B cell (primary cell): ENCODE measurements at regions not wholly inside any gene's neighbourhood (a gene's known extent, or its start where the extent isn't known, plus 50 kb on each side); places are given as distances from the start of the nearest gene placed in this dataset.

Source experiments
- ATAC-seq: fragments of 200-7000 bp; cut with Tn5 transposase; one replicate; pipeline ENCODE4 v1.10.0; 2021; ENCODE audit warnings: low read depth, mild to moderate bottlenecking, moderate number of reproducible peaks, moderate library complexity
- CTCF ChIA-PET: fragments of 350-600 bp; sonication (Branson Sonifier 250); formaldehyde crosslinking; loops from one replicate; lab custom pipeline; 2021; ENCODE audit warnings: antibody characterized with exemption, inconsistent platforms; lab: Charles Lee
- POLR2A ChIA-PET: fragments of 350-600 bp; sonication (Branson Sonifier 250); formaldehyde crosslinking; loops from one replicate; lab custom pipeline; 2021; ENCODE audit warnings: antibody characterized with exemption; lab: Charles Lee
- DNase-seq: peaks from one replicate; pipeline ENCODE4 v3.0.0; 2013
- H2AFZ ChIP-seq: 2 replicates; pipeline ENCODE4 v1.6.1; 2012; ENCODE audit warnings: mild to moderate bottlenecking, low read depth, low read length; ENCODE audit not compliant: insufficient read depth, poor library complexity, severe bottlenecking
- H3K27ac ChIP-seq, 2 donors: 1 replicate in 1 of 2; 2 replicates in 1 of 2; pipeline ENCODE4 v1.5.1; 2012 to 2013; ENCODE audit warnings: low read length in 2 of 2, mild to moderate bottlenecking in 2 of 2, moderate library complexity in 1 of 2
- H3K27me3 ChIP-seq, 4 experiments: fragments of 200-600 bp in 1 of 4; sonication (generic) in 1 of 4; replicated peaks in 1 of 4; 1 replicate in 2 of 4; 2 replicates in 2 of 4; pipeline versions ENCODE4 v1.6.1 to v1.7.0; 2013 to 2016; ENCODE audit warnings: low read length in 3 of 4, mild to moderate bottlenecking in 2 of 4, mixed read lengths in 1 of 4, moderate library complexity in 1 of 4; ENCODE audit not compliant: insufficient read depth in 4 of 4, control insufficient read depth in 3 of 4; ENCODE audit errors: control extremely low read depth in 1 of 4
- H3K36me3 ChIP-seq, 2 experiments: replicated peaks in 1 of 2; 1 replicate in 1 of 2; 2 replicates in 1 of 2; pipeline versions ENCODE4 v1.6.1 to v1.7.1; 2013; ENCODE audit warnings: low read length in 1 of 2; ENCODE audit not compliant: insufficient read depth in 2 of 2, control insufficient read depth in 1 of 2; ENCODE audit errors: control extremely low read depth in 1 of 2, extremely low read depth in 1 of 2
- H3K4me1 ChIP-seq, 2 donors: fragments of 200-600 bp in 1 of 2; sonication (generic) in 1 of 2; 1 replicate in 1 of 2; 2 replicates in 1 of 2; pipeline versions ENCODE4 v1.5.1 to v1.6.1; 2013 to 2017; ENCODE audit warnings: low read length in 2 of 2; ENCODE audit not compliant: control insufficient read depth in 2 of 2, insufficient read depth in 2 of 2
- H3K4me2 ChIP-seq: replicated peaks from 2 replicates; pipeline ENCODE3; 2012; ENCODE audit warnings: mild to moderate bottlenecking, low read depth, low read length; ENCODE audit not compliant: poor library complexity, severe bottlenecking
- H3K4me3 ChIP-seq, 5 experiments: fragments of 200-600 bp in 1 of 5; sonication (generic) in 1 of 5; 1 replicate in 3 of 5; 2 replicates in 2 of 5; pipeline versions ENCODE4 v1.5.1 to v1.7.0; 2011 to 2016; ENCODE audit warnings: low read length in 4 of 5, mild to moderate bottlenecking in 4 of 5, low read depth in 2 of 5, control low read depth in 1 of 5, moderate library complexity in 1 of 5; ENCODE audit not compliant: insufficient read depth in 1 of 5; ENCODE audit errors: control extremely low read depth in 1 of 5, extremely low read depth in 1 of 5
- H3K79me2 ChIP-seq: fragments of 200-600 bp; sonication (generic); one replicate; pipeline ENCODE4 v1.6.0; 2016; ENCODE audit warnings: low read length; ENCODE audit not compliant: control insufficient read depth, insufficient read depth
- H3K9ac ChIP-seq: fragments of 200-600 bp; sonication (generic); 2 replicates; pipeline ENCODE4 v1.6.1; 2017; ENCODE audit warnings: mild to moderate bottlenecking, low read length, moderate library complexity
- H3K9me3 ChIP-seq, 3 donors: one replicate each; pipeline versions ENCODE4 v1.6.1 to v1.7.1; 2013; ENCODE audit warnings: low read length in 2 of 3; ENCODE audit not compliant: control insufficient read depth in 2 of 3, insufficient read depth in 1 of 3; ENCODE audit errors: control extremely low read depth in 1 of 3
- H4K20me1 ChIP-seq: 2 replicates; pipeline ENCODE4 v1.6.0; 2012; ENCODE audit warnings: mild to moderate bottlenecking, low read length; ENCODE audit not compliant: insufficient read depth, control insufficient read depth, poor library complexity, severe bottlenecking
- H3K27ac Mint-ChIP-seq: one replicate; pipeline ENCODE4 v1.8.0; 2021; ENCODE audit warnings: mixed read lengths
- H3K27me3 Mint-ChIP-seq: one replicate; pipeline ENCODE4 v1.8.0; 2021; ENCODE audit warnings: mixed read lengths
- H3K4me1 Mint-ChIP-seq: one replicate; pipeline ENCODE4 v1.8.0; 2021; ENCODE audit warnings: mixed read lengths
- H3K4me3 Mint-ChIP-seq: one replicate; pipeline ENCODE4 v1.8.0; 2021; ENCODE audit warnings: mixed read lengths
- H3K9me3 Mint-ChIP-seq: one replicate; pipeline ENCODE4 v1.8.0; 2022; ENCODE audit warnings: mixed read lengths; ENCODE audit not compliant: insufficient read depth
- EZH2 ChIP-seq: IDR thresholded peaks from 2 replicates; pipeline ENCODE4 v1.6.1; 2012; ENCODE audit warnings: borderline replicate concordance, low read depth, mild to moderate bottlenecking, moderate library complexity, low read length; ENCODE audit not compliant: insufficient read depth, poor library complexity, severe bottlenecking
- WGBS: methylation state at CpG from one replicate; pipeline ENCODE4 v1.1.5; 2013; ENCODE audit warnings: missing lambda C conversion rate; ENCODE audit not compliant: insufficient coverage; 5-methylcytosine and 5-hydroxymethylcytosine counted together
- intact Hi-C: fragments of 100-400 bp; cut with micrococcal nuclease; formaldehyde crosslinking; loops from one replicate; pipeline ENCODE4 v1.10.0; 2022
- TF ChIP-seq, protein P1 (sequence below): fragments of 200-600 bp; IDR thresholded peaks from one replicate; pipeline ENCODE4 v1.8.0; 2022; ENCODE audit warnings: antibody characterized with exemption, mild to moderate bottlenecking

- intact Hi-C loops: no loop called here
- no peak overlapping the region for H3K4me3 ChIP-seq
- no peak overlapping the region for H2AFZ ChIP-seq
- Mint-ChIP-seq H3K4me3 (no peak overlapping the region), H3K27me3 (no peaks in the 10 kb centered on the region), H3K9me3 (peaks cover 6% of the 10 kb centered on the region), H3K4me1 (no peaks in the 10 kb centered on the region), H3K27ac (no peak overlapping the region)
- H3K27ac ChIP-seq: no peak overlapping the region
- H3K4me2 ChIP-seq: no peak overlapping the region
- H3K79me2 ChIP-seq: no peaks in the 10 kb centered on the region
- H3K9ac ChIP-seq: no peak overlapping the region
- no peaks in the 10 kb centered on the region for H3K36me3 ChIP-seq
- ATAC-seq (no peak), DNase-seq (no peak)
- POLR2A ChIA-PET: no interaction called here
- H3K4me1 ChIP-seq: no peaks in the 10 kb centered on the region
- TF ChIP-seq, protein P1, sequence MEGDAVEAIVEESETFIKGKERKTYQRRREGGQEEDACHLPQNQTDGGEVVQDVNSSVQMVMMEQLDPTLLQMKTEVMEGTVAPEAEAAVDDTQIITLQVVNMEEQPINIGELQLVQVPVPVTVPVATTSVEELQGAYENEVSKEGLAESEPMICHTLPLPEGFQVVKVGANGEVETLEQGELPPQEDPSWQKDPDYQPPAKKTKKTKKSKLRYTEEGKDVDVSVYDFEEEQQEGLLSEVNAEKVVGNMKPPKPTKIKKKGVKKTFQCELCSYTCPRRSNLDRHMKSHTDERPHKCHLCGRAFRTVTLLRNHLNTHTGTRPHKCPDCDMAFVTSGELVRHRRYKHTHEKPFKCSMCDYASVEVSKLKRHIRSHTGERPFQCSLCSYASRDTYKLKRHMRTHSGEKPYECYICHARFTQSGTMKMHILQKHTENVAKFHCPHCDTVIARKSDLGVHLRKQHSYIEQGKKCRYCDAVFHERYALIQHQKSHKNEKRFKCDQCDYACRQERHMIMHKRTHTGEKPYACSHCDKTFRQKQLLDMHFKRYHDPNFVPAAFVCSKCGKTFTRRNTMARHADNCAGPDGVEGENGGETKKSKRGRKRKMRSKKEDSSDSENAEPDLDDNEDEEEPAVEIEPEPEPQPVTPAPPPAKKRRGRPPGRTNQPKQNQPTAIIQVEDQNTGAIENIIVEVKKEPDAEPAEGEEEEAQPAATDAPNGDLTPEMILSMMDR: no peak
- no peak for TF ChIP-seq EZH2
- CTCF ChIA-PET: no interaction called here
- H4K20me1 ChIP-seq: no peaks in the 10 kb centered on the region
- H3K27me3 ChIP-seq: no peaks in the 10 kb centered on the region
- 38% methylated on average over 1 of the region's 2 CpGs for WGBS
- H3K9me3 ChIP-seq: peaks cover 0 to 10% (median 3%) of the 10 kb centered on the region in 3 donors
Measured at GRCh38 chr9:27787891-27788290, 214.6 kb upstream of the C9orf72 start.

DNA sequence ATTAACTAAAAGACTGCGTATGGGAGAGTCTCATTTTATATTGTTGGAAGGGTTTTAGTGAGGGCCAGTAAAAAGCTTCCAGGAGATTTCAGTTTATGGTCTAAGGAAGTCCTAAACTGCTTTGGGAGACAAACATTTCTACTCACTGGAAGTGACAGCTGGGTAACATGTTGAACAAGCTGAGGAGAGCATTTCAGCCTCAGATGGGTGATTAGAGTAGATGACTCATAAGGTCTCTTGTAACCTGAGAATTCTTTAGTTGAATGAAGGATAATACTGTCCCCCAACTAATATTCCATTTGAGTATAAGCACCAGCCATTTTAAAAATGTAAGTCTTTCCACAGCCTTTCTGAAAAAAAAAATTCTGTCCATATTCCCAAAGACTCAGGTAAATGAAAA is 218.0 kb upstream of the C9orf72 start:
- H4K20me1 ChIP-seq: no peaks in the 10 kb centered on the region
- intact Hi-C loops: no loop called here
- TF ChIP-seq EZH2: no peak
- TF ChIP-seq, protein P1: no peak
- Mint-ChIP-seq H3K27me3 (no peaks in the 10 kb centered on the region), H3K27ac (no peak overlapping the region), H3K4me3 (no peak overlapping the region), H3K9me3 (peaks cover 5% of the 10 kb centered on the region), H3K4me1 (no peaks in the 10 kb centered on the region)
- peaks cover 0 to 10% (median 3%) of the 10 kb centered on the region in 3 donors for H3K9me3 ChIP-seq
- H3K36me3 ChIP-seq: no peaks in the 10 kb centered on the region
- H3K4me2 ChIP-seq: no peak overlapping the region
- H3K4me1 ChIP-seq: no peaks in the 10 kb centered on the region
- no peak overlapping the region for H3K9ac ChIP-seq
- ATAC-seq (no peak), DNase-seq (no peak)
- ChIA-PET POLR2A (no interaction called here), CTCF (no interaction called here)
- H3K27me3 ChIP-seq: no peaks in the 10 kb centered on the region
- WGBS: 80% methylated on average over 1 of the region's 1 CpG
- H2AFZ ChIP-seq: no peak overlapping the region
- no peaks in the 10 kb centered on the region for H3K79me2 ChIP-seq
- no peak overlapping the region for H3K4me3 ChIP-seq
- H3K27ac ChIP-seq: no peak overlapping the region
